ENCODE measurements at regions not wholly inside any gene's neighbourhood (a gene's known extent, or its start where the extent isn't known, plus 50 kb on each side); places are given as distances from the start of the nearest gene placed in this dataset.

DNA sequence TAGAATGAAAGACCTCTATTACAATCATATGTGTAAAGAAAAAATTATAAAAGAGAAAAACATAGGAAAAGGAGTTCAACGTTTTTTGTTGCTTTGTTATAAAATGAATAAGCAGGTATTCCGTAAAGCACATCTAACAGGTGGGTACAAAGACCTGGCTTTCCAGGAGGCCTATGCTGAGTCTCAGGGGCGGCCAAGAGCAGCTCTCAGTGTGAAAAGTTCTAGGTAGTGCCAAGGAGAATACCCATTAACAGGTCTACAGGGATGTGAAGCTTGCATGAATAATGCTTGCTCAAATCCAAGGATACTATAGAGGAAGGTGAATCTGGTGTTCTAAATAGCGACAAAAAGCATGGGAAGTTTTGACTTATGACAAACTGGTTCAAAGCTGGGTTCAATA lies 944.4 kb downstream of the PDHA2 start:
- TF ChIP-seq POLR2A (IDR thresholded peaks at IDR 0.05; ENCODE audit: low read depth, low read length) (no peak), JUND (IDR thresholded peaks at IDR 0.05; ENCODE audit: low read depth, low read length) (no peak), RFX5 (IDR thresholded peaks at IDR 0.05; ENCODE audit: low read depth, low read length) (no peak), BCL11A (IDR thresholded peaks at IDR 0.05; ENCODE audit: low read depth, low read length) (no peak), EZH2 (IDR thresholded peaks at IDR 0.05; ENCODE audit: borderline replicate concordance, control insufficient read depth, low read depth, low read length) (no peak), IKZF2 (IDR thresholded peaks at IDR 0.05) (no peak), KAT2A (conservative IDR thresholded peaks at IDR 0.05; ENCODE audit: control insufficient read depth, low read depth, low read length) (no peak), PAX8 (IDR thresholded peaks at IDR 0.05) (no peak), HCFC1 (IDR thresholded peaks at IDR 0.05; ENCODE audit: low read length) (no peak), POLR2AphosphoS2 (IDR thresholded peaks at IDR 0.05; ENCODE audit: low read depth, low read length) (no peak)
- TF ChIP-seq, protein P1, sequence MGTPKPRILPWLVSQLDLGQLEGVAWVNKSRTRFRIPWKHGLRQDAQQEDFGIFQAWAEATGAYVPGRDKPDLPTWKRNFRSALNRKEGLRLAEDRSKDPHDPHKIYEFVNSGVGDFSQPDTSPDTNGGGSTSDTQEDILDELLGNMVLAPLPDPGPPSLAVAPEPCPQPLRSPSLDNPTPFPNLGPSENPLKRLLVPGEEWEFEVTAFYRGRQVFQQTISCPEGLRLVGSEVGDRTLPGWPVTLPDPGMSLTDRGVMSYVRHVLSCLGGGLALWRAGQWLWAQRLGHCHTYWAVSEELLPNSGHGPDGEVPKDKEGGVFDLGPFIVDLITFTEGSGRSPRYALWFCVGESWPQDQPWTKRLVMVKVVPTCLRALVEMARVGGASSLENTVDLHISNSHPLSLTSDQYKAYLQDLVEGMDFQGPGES (IDR thresholded peaks at IDR 0.05): no peak
- TF ChIP-seq, protein P2, sequence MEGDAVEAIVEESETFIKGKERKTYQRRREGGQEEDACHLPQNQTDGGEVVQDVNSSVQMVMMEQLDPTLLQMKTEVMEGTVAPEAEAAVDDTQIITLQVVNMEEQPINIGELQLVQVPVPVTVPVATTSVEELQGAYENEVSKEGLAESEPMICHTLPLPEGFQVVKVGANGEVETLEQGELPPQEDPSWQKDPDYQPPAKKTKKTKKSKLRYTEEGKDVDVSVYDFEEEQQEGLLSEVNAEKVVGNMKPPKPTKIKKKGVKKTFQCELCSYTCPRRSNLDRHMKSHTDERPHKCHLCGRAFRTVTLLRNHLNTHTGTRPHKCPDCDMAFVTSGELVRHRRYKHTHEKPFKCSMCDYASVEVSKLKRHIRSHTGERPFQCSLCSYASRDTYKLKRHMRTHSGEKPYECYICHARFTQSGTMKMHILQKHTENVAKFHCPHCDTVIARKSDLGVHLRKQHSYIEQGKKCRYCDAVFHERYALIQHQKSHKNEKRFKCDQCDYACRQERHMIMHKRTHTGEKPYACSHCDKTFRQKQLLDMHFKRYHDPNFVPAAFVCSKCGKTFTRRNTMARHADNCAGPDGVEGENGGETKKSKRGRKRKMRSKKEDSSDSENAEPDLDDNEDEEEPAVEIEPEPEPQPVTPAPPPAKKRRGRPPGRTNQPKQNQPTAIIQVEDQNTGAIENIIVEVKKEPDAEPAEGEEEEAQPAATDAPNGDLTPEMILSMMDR (IDR thresholded peaks at IDR 0.05 in 2 of 3, conservative IDR thresholded peaks at IDR 0.05 in 1 of 3; ENCODE audit: control insufficient read depth in 2 of 3, extremely low read depth in 1 of 3, insufficient read depth in 1 of 3, low read depth in 3 of 3, low read length in 3 of 3): no peak
- TF ChIP-seq, protein P3, sequence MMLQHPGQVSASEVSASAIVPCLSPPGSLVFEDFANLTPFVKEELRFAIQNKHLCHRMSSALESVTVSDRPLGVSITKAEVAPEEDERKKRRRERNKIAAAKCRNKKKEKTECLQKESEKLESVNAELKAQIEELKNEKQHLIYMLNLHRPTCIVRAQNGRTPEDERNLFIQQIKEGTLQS (IDR thresholded peaks at IDR 0.05; ENCODE audit: borderline replicate concordance, extremely low read depth, low read depth, low read length): no peak

Data from GM12878 (cell line).